Mesenchymal stem cell (in vitro differentiated cells and primary cell): ENCODE measurements at regions not wholly inside any gene's neighbourhood (a gene's known extent, or its start where the extent isn't known, plus 50 kb on each side); places are given as distances from the start of the nearest gene placed in this dataset.
"Not testable (repeated sequence)": the region's sequence is repeated elsewhere in the genome, so short reads cannot be mapped to it uniquely, and the experiment has no call there.

ENCODE experiments used
- DNase-seq: peaks from one replicate; pipeline ENCODE4 v3.0.0-alpha.2; 2013
- H2AFZ ChIP-seq: one replicate; pipeline ENCODE4 v1.6.1; 2013; ENCODE audit warnings: low read depth, mild to moderate bottlenecking, control low read depth, inconsistent platforms, low read length, moderate library complexity
- H2AK5ac ChIP-seq: 2 replicates; pipeline ENCODE4 v1.6.1; 2013; ENCODE audit warnings: low read length, moderate library complexity, mild to moderate bottlenecking, inconsistent platforms; ENCODE audit not compliant: severe bottlenecking
- H2BK120ac ChIP-seq: one replicate; pipeline ENCODE4 v1.6.1; 2013; ENCODE audit warnings: low read depth, mild to moderate bottlenecking, inconsistent platforms, low read length, moderate library complexity
- H2BK12ac ChIP-seq, 2 experiments: one replicate each; pipeline ENCODE4 v1.6.1; 2013; ENCODE audit warnings: inconsistent platforms in 2 of 2, low read length in 2 of 2, mild to moderate bottlenecking in 2 of 2, moderate library complexity in 2 of 2, control low read depth in 1 of 2
- H2BK15ac ChIP-seq: one replicate; pipeline ENCODE4 v1.6.1; 2013; ENCODE audit warnings: mild to moderate bottlenecking, low read depth, inconsistent platforms; ENCODE audit not compliant: poor library complexity, severe bottlenecking
- H2BK5ac ChIP-seq: 2 replicates; pipeline ENCODE4 v1.6.1; 2013; ENCODE audit warnings: low read depth, mild to moderate bottlenecking, low read length, control low read depth, inconsistent platforms; ENCODE audit not compliant: poor library complexity, severe bottlenecking
- H3K14ac ChIP-seq, 2 experiments: one replicate each; pipeline ENCODE4 v1.6.1; 2013; ENCODE audit warnings: inconsistent platforms in 2 of 2, low read length in 2 of 2, control low read depth in 1 of 2, mild to moderate bottlenecking in 1 of 2, moderate library complexity in 1 of 2
- H3K18ac ChIP-seq, 2 experiments: one replicate each; pipeline ENCODE4 v1.6.1; 2013; ENCODE audit warnings: inconsistent platforms in 2 of 2, low read length in 2 of 2, control low read depth in 1 of 2, low read depth in 1 of 2, mild to moderate bottlenecking in 1 of 2
- H3K23ac ChIP-seq, 2 experiments: one replicate each; pipeline ENCODE4 v1.6.1; 2013; ENCODE audit warnings: inconsistent platforms in 2 of 2, low read length in 2 of 2, mild to moderate bottlenecking in 2 of 2, moderate library complexity in 2 of 2, control low read depth in 1 of 2
- H3K27ac ChIP-seq: 2 replicates; pipeline ENCODE4 v1.5.1; 2013; ENCODE audit warnings: mild to moderate bottlenecking, moderate library complexity, low read length, control low read depth, inconsistent platforms; ENCODE audit not compliant: poor library complexity, severe bottlenecking
- H3K27me3 ChIP-seq, 2 experiments: 2 replicates each; pipeline versions ENCODE4 v1.6.1 to v1.7.0; 2013; ENCODE audit warnings: low read length in 2 of 2, mild to moderate bottlenecking in 2 of 2, moderate library complexity in 2 of 2, control low read depth in 1 of 2, inconsistent platforms in 1 of 2; ENCODE audit not compliant: control insufficient read depth in 1 of 2, insufficient read depth in 1 of 2
- H3K36me3 ChIP-seq, 2 experiments: 2 replicates each; pipeline versions ENCODE4 v1.6.1 to v1.7.0; 2013; ENCODE audit warnings: low read length in 2 of 2, control low read depth in 1 of 2, inconsistent platforms in 1 of 2, low read depth in 1 of 2, mild to moderate bottlenecking in 1 of 2; ENCODE audit not compliant: insufficient read depth in 2 of 2, control insufficient read depth in 1 of 2
- H3K4ac ChIP-seq, 2 experiments: one replicate each; pipeline ENCODE4 v1.6.1; 2013; ENCODE audit warnings: inconsistent platforms in 2 of 2, low read length in 2 of 2, mild to moderate bottlenecking in 2 of 2, moderate library complexity in 2 of 2, control low read depth in 1 of 2, low read depth in 1 of 2
- H3K4me1 ChIP-seq: 2 replicates; pipeline ENCODE4 v1.6.1; 2013; ENCODE audit warnings: low read depth, low read length, control low read depth; ENCODE audit not compliant: control insufficient read depth, insufficient read depth
- H3K4me2 ChIP-seq: 2 replicates; pipeline ENCODE4 v1.6.1; 2013; ENCODE audit warnings: low read length, mild to moderate bottlenecking, inconsistent platforms; ENCODE audit not compliant: poor library complexity, severe bottlenecking
- H3K4me3 ChIP-seq, 2 experiments: 2 replicates each; pipeline versions ENCODE4 v1.5.1 to v1.7.0; 2013; ENCODE audit warnings: low read length in 2 of 2, mild to moderate bottlenecking in 2 of 2, control low read depth in 1 of 2, low read depth in 1 of 2; ENCODE audit not compliant: insufficient read depth in 1 of 2
- H3K79me1 ChIP-seq: replicated peaks from 2 replicates; pipeline ENCODE4 v1.6.1; 2013; ENCODE audit warnings: mild to moderate bottlenecking, control low read depth, low read length, inconsistent platforms; ENCODE audit not compliant: poor library complexity, severe bottlenecking
- H3K9ac ChIP-seq: 2 replicates; pipeline ENCODE4 v1.7.0; 2013; ENCODE audit warnings: mild to moderate bottlenecking, low read length, moderate library complexity
- H3K9me3 ChIP-seq: 2 replicates; pipeline ENCODE4 v1.7.0; 2013; ENCODE audit warnings: mild to moderate bottlenecking, low read length; ENCODE audit not compliant: control insufficient read depth
- H4K8ac ChIP-seq: one replicate; pipeline ENCODE4 v1.6.1; 2013; ENCODE audit warnings: inconsistent platforms, mild to moderate bottlenecking, low read length, moderate library complexity
- H4K91ac ChIP-seq: one replicate; pipeline ENCODE4 v1.6.1; 2013; ENCODE audit warnings: mild to moderate bottlenecking, low read length, inconsistent platforms
- WGBS: methylation state at CpG from one replicate; pipeline ENCODE4 v1.1.7; 2013; ENCODE audit warnings: mixed read lengths; 5-methylcytosine and 5-hydroxymethylcytosine counted together

DNA sequence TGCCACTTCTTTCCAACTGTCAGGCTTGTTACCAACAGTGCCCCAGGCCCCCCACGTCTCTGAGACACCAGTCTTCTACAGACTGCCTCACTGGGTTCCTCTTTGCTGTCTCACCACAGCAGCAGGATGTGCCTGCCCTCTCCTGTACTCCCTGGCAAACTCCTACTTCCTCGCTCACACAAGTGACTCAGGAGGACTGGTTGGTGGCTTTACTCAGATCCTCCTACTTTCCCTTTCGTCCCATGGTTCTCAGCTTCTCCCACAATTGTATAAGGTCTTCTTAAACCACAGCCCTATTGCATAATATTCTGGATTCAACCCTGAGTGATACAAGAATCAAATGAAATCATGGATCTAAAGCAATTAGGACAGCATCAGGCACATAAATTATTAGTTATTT, 246.6 kb upstream of the PROK2 start:
- Histone ChIP-seq H3K9me3 (no peaks in the 10 kb centered on the region), H2BK12ac (peak overlapping the region in 1 of 2 experiments; percentile 77), H3K4me3 (no peak overlapping the region), H3K4me1 (peaks cover 1% of the 10 kb centered on the region), H2BK5ac (no peak overlapping the region), H2AK5ac (no peak overlapping the region), H3K36me3 (no peaks in the 10 kb centered on the region), H3K18ac (peak overlapping the region in 1 of 2 experiments; percentile 56), H3K27ac (no peak overlapping the region), H2AFZ (no peak overlapping the region), H3K27me3 (peaks cover 0 to 10% of the 10 kb centered on the region in 2 experiments), H2BK15ac (no peak overlapping the region), H3K14ac (no peak overlapping the region), H3K4me2 (no peak overlapping the region), H4K91ac (no peak overlapping the region), H3K23ac (peak overlapping the region in 1 of 2 experiments; percentile 17), H2BK120ac (no peak overlapping the region), H3K79me1 (no peaks in the 10 kb centered on the region), H3K4ac (peak overlapping the region in 1 of 2 experiments; percentile 19), H3K9ac (no peak overlapping the region), H4K8ac (no peak overlapping the region)
- peak; percentile 64 for DNase-seq
- 69% methylated on average over 3 of the region's 3 CpGs for WGBS

DNA sequence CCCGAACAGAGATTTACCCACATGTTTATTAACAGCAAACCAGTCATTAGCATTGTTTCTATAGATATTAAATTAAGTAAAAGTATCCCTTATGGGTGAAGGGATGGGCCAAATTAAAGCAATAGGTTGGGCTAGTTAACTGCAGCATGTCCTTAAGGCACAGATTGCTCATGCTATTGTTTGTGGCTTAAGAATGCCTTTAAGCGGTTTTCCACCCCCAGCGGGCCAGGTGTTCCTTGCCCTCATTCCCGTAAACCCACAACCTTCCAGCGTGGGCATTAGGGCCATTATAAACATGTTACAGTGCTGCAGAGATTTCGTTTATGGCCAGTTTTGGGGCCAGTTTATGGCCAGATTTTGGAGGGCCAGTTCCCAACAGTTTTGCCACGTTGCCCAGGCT, 245.3 kb upstream of the PROK2 start:
- H3K4me2 ChIP-seq, H3K4me1 ChIP-seq, H2BK5ac ChIP-seq, H3K14ac ChIP-seq, H2BK15ac ChIP-seq, H4K91ac ChIP-seq, H2BK12ac ChIP-seq, H3K9ac ChIP-seq, H3K18ac ChIP-seq, H4K8ac ChIP-seq, H3K27ac ChIP-seq, H3K27me3 ChIP-seq, H2AFZ ChIP-seq, H3K4ac ChIP-seq, H3K23ac ChIP-seq, H2AK5ac ChIP-seq, H3K4me3 ChIP-seq, H3K79me1 ChIP-seq, H3K9me3 ChIP-seq, DNase-seq, H3K36me3 ChIP-seq: not testable (repeated sequence)
- H2BK120ac ChIP-seq: peak overlapping the region; percentile 42
- 91% methylated on average over 6 of the region's 7 CpGs for WGBS

DNA sequence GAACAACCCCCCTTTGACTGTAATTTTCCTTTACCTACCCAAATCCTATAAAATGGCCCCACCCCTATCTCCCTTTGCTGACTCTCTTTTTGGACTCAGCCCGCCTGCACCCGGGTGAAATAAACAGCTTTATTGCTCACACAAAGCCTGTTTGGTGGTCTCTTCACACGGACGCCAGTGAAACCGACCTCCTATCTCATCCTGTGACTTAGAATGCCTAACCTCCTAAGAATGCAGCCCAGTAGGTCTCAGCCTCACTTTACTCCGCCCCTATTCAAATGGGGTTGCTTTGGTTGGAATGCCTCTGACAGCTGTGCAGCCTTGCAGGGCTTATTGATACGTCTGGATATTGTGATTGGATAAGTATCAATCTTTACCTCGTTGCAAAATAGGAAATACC, 243.8 kb upstream of the PROK2 start:
- H2AK5ac ChIP-seq, H4K91ac ChIP-seq, H3K18ac ChIP-seq, H4K8ac ChIP-seq, H3K36me3 ChIP-seq, H3K9ac ChIP-seq, H3K9me3 ChIP-seq, H3K27ac ChIP-seq, H3K4me1 ChIP-seq, H3K27me3 ChIP-seq, H3K4ac ChIP-seq, H3K79me1 ChIP-seq, H2AFZ ChIP-seq, H3K23ac ChIP-seq, H2BK15ac ChIP-seq, H3K14ac ChIP-seq, H2BK120ac ChIP-seq, H3K4me3 ChIP-seq, H2BK5ac ChIP-seq: not testable (repeated sequence)
- peak; percentile 77 for DNase-seq
- 1% methylated on average over 5 of the region's 8 CpGs for WGBS
- Histone ChIP-seq H3K4me2 (peak overlapping the region; percentile 43), H2BK12ac (peak overlapping the region in 1 of 2 experiments; percentile 25)

DNA sequence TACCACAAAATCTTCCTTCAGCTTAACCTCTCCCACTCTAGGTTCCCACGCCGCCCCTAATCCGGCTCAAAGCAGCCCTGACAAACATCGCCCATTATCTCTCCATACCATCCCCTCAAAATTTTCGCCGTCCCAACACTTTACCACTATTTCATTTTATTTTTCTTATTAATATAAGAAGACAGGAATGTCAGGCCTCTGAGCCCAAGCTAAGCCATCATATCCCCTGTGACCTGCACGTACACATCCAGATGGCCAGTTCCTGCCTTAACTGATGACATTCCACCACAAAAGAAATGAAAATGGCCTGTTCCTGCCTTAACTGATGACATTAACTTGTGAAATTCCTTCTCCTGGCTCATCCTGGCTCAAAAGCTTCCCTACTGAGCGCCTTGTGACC, 243.4 kb upstream of the PROK2 start:
- H3K4me2 ChIP-seq, H3K27me3 ChIP-seq, H2BK15ac ChIP-seq, H3K9me3 ChIP-seq, H2AK5ac ChIP-seq, H3K14ac ChIP-seq, H3K4me1 ChIP-seq, H3K36me3 ChIP-seq, H3K23ac ChIP-seq, H3K4me3 ChIP-seq, H3K27ac ChIP-seq, H3K79me1 ChIP-seq, H2BK120ac ChIP-seq, H4K8ac ChIP-seq, H4K91ac ChIP-seq, H2BK12ac ChIP-seq, H3K18ac ChIP-seq, H2BK5ac ChIP-seq, H3K4ac ChIP-seq, H3K9ac ChIP-seq, H2AFZ ChIP-seq, DNase-seq: not testable (repeated sequence)
- WGBS: 76% methylated on average over 7 of the region's 8 CpGs
